Erythroblast (primary cell): ENCODE measurements at regions not wholly inside any gene's neighbourhood (a gene's known extent, or its start where the extent isn't known, plus 50 kb on each side); places are given as distances from the start of the nearest gene placed in this dataset.

Source experiments
- DNase-seq, 2 experiments: peaks; one replicate each; lab custom pipeline; 2025; lab: John Stamatoyannopoulos, UW
- GATA1 ChIP-seq: IDR thresholded peaks from 2 replicates; pipeline ENCODE4 v1.6.1; 2011; ENCODE audit warnings: low read depth, mild to moderate bottlenecking, control low read depth, low read length, moderate library complexity
- POLR2A ChIP-seq: IDR thresholded peaks from 2 replicates; pipeline ENCODE4 v1.6.1; 2011; ENCODE audit warnings: mild to moderate bottlenecking, low read length

DNA sequence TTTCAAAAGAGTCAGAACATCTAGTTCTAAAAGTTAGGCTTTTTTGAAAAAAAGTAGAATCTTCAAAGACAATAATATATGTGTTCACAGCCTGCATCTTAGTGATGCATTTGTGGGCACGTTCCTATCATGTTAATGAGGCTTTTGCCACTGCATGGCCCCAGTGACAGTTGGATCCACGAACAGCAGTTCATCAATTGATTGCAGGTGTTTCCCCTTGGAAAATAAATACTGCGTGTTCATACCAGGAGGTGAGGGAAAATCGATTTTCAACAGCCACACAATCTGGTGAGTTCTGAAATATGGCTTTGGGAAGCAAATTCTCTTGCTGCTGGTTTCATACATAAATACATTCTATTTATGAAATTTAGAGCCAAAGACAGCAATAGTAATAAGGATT, 343.8 kb upstream of the SLC10A2 start:
- DNase-seq = no peak
- TF ChIP-seq GATA1 (no peak), POLR2A (no peak)

- TF ChIP-seq POLR2A = no peak
- no peak for TF ChIP-seq GATA1
- DNase-seq = no peak
These were observed 340.8 kb upstream of the SLC10A2 start for GRCh38 chr13:103406967-103407366.

DNA sequence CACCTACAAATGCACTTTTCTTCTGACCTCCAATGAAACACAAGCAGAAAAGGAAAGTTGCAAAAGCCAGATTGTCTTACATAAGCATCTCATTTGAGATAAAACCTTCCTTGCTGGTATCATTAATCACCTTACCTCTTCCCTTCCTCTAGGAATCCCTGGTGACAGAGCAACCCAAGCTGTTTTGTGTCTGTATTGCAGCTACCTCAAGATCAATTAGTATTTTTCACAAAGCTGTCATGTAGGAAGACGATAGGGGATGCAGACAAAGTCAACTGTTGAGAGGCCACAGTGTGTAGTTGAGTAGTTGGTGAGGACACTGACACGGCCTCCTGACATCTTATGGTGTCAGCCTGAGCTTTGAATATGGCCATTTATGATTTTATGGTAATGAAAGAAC, 339.1 kb upstream of the SLC10A2 start:
- no peak for DNase-seq
- no peak for TF ChIP-seq POLR2A

DNA sequence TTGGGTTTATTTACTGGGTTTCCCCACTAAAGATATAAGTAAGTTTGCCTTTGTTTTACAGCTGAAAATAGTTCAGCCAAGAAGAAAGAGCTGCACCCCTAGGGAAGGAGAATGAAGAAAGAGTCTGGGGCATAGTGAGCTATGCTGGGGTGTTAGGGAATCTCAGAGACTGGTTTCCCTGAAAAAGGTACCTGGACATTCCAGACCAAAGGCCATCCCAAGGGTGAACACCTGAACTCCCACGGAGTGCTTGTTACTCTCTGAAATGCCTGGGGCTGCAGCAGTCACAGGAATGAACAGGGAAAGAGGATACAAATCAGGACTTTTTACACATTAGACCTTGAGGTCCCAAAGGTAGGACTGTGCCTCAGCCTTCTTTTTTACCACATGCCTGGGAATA, 337.6 kb upstream of the SLC10A2 start:
- TF ChIP-seq GATA1 (no peak), POLR2A (no peak)
- DNase-seq = no peak

DNA sequence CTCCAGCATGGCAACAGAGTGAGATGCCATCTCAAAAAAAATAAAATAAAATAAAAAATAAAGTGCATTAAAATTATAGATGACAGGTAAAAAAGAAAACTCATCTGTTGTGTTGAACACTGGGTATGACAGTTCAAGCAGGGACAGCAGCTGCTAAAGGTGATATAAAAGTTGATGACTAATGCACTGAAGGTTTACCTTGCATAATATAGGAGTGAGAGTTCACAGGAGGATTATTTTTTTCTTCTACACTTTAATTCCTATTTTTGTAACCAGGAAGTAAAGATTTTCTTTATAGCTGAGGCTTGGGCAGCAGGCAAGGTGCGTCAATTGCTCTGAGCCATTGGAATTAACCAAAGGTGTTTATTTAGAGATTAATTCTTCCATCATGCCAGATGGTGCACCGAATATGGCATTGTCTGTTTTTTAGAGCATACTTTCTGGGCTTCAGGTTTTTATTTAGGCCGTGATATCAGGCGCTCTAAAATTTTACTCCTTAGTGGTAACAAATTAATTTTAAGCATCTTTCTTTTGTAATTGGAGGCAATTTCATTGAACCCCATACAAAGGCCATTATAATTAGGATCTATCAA, 337.0 kb upstream of the SLC10A2 start:
- no peak for DNase-seq

DNA sequence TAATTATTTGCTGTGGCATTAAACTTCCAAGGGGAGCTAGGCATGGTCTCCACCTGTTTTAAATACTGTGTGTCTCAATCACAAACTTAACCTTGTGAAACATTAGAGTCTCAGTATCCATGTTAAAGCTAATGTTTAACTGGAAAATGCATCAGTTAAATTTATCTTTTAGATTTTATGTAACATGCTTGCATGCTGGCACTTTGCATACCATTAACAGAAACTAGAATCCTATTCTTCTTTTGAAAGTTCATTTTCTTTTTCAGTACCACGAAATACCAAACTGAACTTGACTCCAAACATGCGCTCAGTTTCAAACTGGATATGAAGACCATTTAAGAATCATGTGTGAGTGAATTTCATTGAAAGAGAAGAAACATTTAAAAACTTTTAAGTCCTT, 328.9 kb upstream of the SLC10A2 start:
- no peak for DNase-seq
- TF ChIP-seq GATA1 = no peak
- TF ChIP-seq POLR2A = no peak

More for the DNA sequence above, 337.0 kb upstream of the SLC10A2 start:
- TF ChIP-seq GATA1 (no peak), POLR2A (no peak)

DNA sequence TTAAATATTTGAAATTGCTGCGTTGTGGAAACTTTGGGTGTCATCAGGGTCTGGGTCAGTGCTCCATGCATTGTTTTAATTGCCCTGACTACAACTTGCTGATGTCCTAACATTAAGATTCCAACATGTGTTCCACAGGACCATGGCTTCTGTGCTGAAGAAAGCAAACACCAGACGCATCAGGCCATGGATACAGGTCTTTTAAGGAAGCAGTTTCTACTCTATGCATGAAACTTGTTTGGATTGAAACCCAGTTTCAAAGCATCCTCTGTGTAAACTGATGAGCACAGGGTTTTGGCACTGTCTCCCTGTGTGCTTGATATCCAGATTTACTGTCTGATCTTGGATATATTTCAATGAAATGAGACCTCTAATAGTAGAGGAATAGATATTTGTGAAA, 328.4 kb upstream of the SLC10A2 start:
- TF ChIP-seq GATA1 = no peak
- TF ChIP-seq POLR2A = no peak
- DNase-seq = no peak

DNA sequence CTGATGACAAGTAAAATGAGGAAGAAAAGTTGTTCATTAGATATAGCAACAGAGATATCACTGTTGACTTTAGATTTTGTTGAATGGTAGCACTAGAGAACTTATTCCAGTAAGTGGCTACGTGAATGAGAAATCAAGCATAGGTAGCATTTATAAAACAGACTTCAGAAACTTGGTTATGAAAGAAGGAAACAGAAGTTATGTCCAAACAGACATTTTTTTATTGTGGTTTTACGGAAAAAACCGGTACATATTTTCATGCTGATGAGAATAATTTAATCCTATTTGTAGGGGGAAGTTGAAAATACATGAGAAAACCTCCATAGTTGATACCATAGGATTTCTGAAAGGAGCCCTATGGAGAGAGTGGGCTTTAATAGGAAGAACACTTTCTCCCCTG, 325.7 kb upstream of the SLC10A2 start:
- DNase-seq = no peak
- no peak for TF ChIP-seq GATA1
- no peak for TF ChIP-seq POLR2A

GRCh38 chr13:103388839-103389238, 322.6 kb upstream of the SLC10A2 start:
- TF ChIP-seq POLR2A (no peak), GATA1 (no peak)
- no peak for DNase-seq

GRCh38 chr13:103386341-103386740, 320.1 kb upstream of the SLC10A2 start:
- TF ChIP-seq GATA1 = no peak
- no peak for TF ChIP-seq POLR2A
- DNase-seq = no peak

DNA sequence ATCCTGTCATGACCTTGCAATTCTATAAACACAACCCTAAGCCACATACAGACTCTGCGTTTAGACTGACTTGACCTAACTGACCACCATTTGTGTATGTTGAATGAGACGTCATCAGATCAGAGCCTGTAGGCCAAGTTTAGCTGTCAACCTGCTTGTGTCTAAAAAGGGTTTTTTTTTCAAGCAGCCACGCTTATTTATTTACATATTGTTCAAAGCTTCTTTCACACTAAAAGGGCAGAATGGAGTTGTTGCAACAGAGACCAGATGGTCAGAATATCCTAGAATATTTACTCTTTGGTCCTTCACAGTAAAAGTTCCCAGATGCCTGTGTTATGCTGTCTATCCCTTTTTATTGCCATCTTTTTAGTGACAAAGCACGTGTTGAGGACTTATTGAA, 307.7 kb upstream of the SLC10A2 start:
- no peak for DNase-seq
- TF ChIP-seq GATA1 (no peak), POLR2A (no peak)

- TF ChIP-seq POLR2A (no peak), GATA1 (no peak)
- DNase-seq = no peak
These were observed 305.1 kb upstream of the SLC10A2 start for GRCh38 chr13:103371271-103371670.

DNA sequence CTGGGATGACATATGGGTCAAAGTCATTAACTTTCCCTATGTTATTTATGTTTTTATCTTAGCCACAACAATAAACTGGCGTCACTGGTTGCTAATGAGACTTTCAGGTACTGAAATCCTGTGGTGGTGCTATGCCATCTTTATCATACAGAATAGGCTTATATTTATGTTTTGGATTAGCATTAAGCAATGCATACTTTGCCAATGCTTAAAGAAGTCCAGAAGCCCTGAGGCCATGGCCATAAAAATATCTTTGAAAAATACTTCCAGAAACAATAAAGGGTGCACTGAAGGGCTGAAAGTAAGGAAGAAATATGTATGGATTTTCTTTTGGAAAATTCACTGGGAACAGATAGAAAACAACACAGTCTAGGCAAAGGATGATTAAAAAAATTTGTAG, 304.6 kb upstream of the SLC10A2 start:
- TF ChIP-seq POLR2A (no peak), GATA1 (no peak)
- no peak for DNase-seq

DNA sequence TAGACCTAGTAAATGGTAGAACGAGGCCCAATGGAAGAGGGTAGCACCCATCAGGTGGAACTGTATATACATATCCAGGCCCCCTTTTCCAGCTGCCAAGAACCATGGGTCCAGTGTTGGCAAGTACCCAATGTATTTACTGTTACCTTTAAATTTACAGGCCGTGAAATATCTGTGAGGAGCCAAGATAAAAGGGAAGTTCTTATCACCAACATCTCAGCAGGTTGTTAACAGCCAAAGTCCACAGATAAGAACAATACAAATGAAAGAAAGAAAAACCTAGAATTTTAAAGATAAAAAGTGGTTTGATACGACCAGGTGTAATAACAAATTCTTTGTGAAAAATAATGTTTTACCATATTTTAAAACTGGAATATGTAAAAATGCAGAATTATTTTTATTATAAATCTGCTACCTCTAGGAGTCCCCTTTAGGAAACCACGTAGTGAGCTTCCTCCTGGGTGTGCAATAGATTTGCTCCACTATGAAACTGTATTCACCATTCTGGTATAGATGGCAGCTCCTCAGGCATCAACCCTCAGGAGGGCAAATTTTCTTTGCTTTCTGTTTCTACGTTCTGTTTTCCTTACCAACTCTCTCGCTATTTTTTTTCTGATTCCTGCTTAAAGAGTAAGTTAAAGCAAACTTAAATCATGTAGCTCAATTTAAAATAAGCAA, 292.2 kb upstream of the SLC10A2 start:
- TF ChIP-seq GATA1 (no peak), POLR2A (no peak)

More for the DNA sequence above, 292.2 kb upstream of the SLC10A2 start:
- no peak for DNase-seq
